PC-3 (cell line): ENCODE measurements at regions not wholly inside any gene's neighbourhood (a gene's known extent, or its start where the extent isn't known, plus 50 kb on each side); places are given as distances from the start of the nearest gene placed in this dataset.

ENCODE experiments used
- ATAC-seq: fragments of 200-7000 bp; cut with Tn5 transposase; 2 replicates; pipeline ENCODE4 v1.9.1; 2020; ENCODE audit warnings: mild to moderate bottlenecking, moderate library complexity
- BruUV-seq: library from RNA; stranded (reverse); fragments of 400-500 nt; replicated peaks from 2 replicates; lab custom pipeline; 2021; lab: Mats Ljungman, UMichigan
- CTCF ChIA-PET: fragments of 300-600 bp; sonication (Branson Sonifier 250); formaldehyde crosslinking; loops from one replicate; lab custom pipeline; 2022; ENCODE audit warnings: antibody characterized with exemption; lab: Charles Lee
- POLR2A ChIA-PET: fragments of 300-600 bp; sonication (Branson Sonifier 250); formaldehyde crosslinking; loops from one replicate; lab custom pipeline; 2022; ENCODE audit warnings: antibody characterized with exemption; ENCODE audit not compliant: unreplicated experiment; lab: Charles Lee
- DNase-seq: peaks from one replicate; pipeline ENCODE4 v3.0.0-alpha.2; 2015
- H2AFZ ChIP-seq: fragments of 300-600 bp; sonication (generic); 2 replicates; pipeline ENCODE4 v1.6.0; 2016; ENCODE audit warnings: antibody characterized with exemption, low read length
- H3F3A ChIP-seq: fragments of 300-600 bp; sonication (generic); one replicate; pipeline ENCODE4 v1.6.0; 2017; ENCODE audit warnings: antibody characterized with exemption, low read length, control low read depth, mild to moderate bottlenecking; ENCODE audit not compliant: unreplicated experiment
- H3K27ac ChIP-seq: fragments of 300-600 bp; sonication (generic); 2 replicates; pipeline ENCODE4 v1.5.1; 2016; ENCODE audit warnings: mild to moderate bottlenecking, low read length
- H3K27me3 ChIP-seq: fragments of 300-600 bp; sonication (generic); 2 replicates; pipeline ENCODE4 v1.6.1; 2016; ENCODE audit warnings: low read length, mixed read lengths
- H3K36me3 ChIP-seq: fragments of 300-600 bp; sonication (generic); 2 replicates; pipeline ENCODE4 v1.6.1; 2016; ENCODE audit warnings: low read depth, mixed run types, low read length, mixed read lengths
- H3K4me1 ChIP-seq: fragments of 300-600 bp; sonication (generic); 2 replicates; pipeline ENCODE4 v1.5.1; 2016; ENCODE audit warnings: low read length; ENCODE audit not compliant: insufficient read depth
- H3K4me2 ChIP-seq: fragments of 300-600 bp; sonication (generic); 2 replicates; pipeline ENCODE4 v1.6.0; 2016; ENCODE audit warnings: low read length
- H3K4me3 ChIP-seq: fragments of 300-600 bp; sonication (generic); 2 replicates; pipeline ENCODE4 v1.5.1; 2016; ENCODE audit warnings: mild to moderate bottlenecking, low read length, mixed read lengths
- H3K79me2 ChIP-seq: fragments of 300-600 bp; sonication (generic); 2 replicates; pipeline ENCODE4 v1.6.1; 2017; ENCODE audit warnings: low read length, mixed read lengths
- H3K9ac ChIP-seq: fragments of 300-600 bp; sonication (generic); 2 replicates; pipeline ENCODE4 v1.6.0; 2016; ENCODE audit warnings: mild to moderate bottlenecking, low read length
- H3K9me2 ChIP-seq: fragments of 300-600 bp; sonication (generic); replicated peaks from 2 replicates; pipeline ENCODE4 v1.6.1; 2016; ENCODE audit warnings: mixed run types, low read length, mixed read lengths
- H3K9me3 ChIP-seq: fragments of 300-600 bp; sonication (generic); 2 replicates; pipeline ENCODE4 v1.6.1; 2016; ENCODE audit warnings: low read length, mixed read lengths
- H4K20me1 ChIP-seq: fragments of 300-600 bp; sonication (generic); 2 replicates; pipeline ENCODE4 v1.6.1; 2016; ENCODE audit warnings: low read length, mixed read lengths
- CTCF ChIP-seq: fragments of 300-600 bp; sonication (generic); conservative IDR thresholded peaks from 2 replicates; pipeline ENCODE4 v1.5.1; 2017; ENCODE audit warnings: antibody characterized with exemption, low read depth, mild to moderate bottlenecking, low read length
- EZH2 ChIP-seq: fragments of 300-600 bp; sonication (generic); IDR thresholded peaks from one replicate; pipeline ENCODE4 v1.6.1; 2017; ENCODE audit warnings: antibody characterized with exemption, mild to moderate bottlenecking, low read length; ENCODE audit not compliant: unreplicated experiment
- EZH2phosphoT487 ChIP-seq: fragments of 300-600 bp; sonication (generic); IDR thresholded peaks from 2 replicates; pipeline ENCODE4 v1.6.1; 2018; ENCODE audit warnings: mild to moderate bottlenecking, antibody characterized with exemption, low read length, borderline replicate concordance
- intact Hi-C: fragments of 100-400 bp; cut with micrococcal nuclease; formaldehyde crosslinking; loops from 2 replicates; pipeline ENCODE4 v1.9.0; 2023

- H3K36me3 ChIP-seq = no peaks in the 10 kb centered on the region
- H4K20me1 ChIP-seq = no peaks in the 10 kb centered on the region
- peaks cover 8% of the 10 kb centered on the region for H3K4me1 ChIP-seq
- ChIA-PET CTCF (no interaction called here), POLR2A (no interaction called here)
- H3K27me3 ChIP-seq = no peaks in the 10 kb centered on the region
- H3K4me3 ChIP-seq = no peak overlapping the region
- no peak overlapping the region for H3K4me2 ChIP-seq
- TF ChIP-seq EZH2phosphoT487 (no peak), EZH2 (no peak), CTCF (no peak)
- no peak overlapping the region for H2AFZ ChIP-seq
- no peak overlapping the region for H3K27ac ChIP-seq
- no peak for ATAC-seq
- BruUV-seq = no TSS peak
- no peaks in the 10 kb centered on the region for H3K9me2 ChIP-seq
- no peaks in the 10 kb centered on the region for H3K9me3 ChIP-seq
- intact Hi-C loops = no loop called here
- no peak for DNase-seq
- H3K79me2 ChIP-seq = no peaks in the 10 kb centered on the region
- H3F3A ChIP-seq = no peaks in the 10 kb centered on the region
- H3K9ac ChIP-seq = no peak overlapping the region
Measured at GRCh38 chr1:25103164-25103795, 129.0 kb downstream of the SYF2 start.

GRCh38 chr1:25100151-25100833 is 132.0 kb downstream of the SYF2 start:
- H3K4me2 ChIP-seq = no peak overlapping the region
- no peaks in the 10 kb centered on the region for H3K9me3 ChIP-seq
- H3K27me3 ChIP-seq = no peaks in the 10 kb centered on the region
- H3K9me2 ChIP-seq = no peaks in the 10 kb centered on the region
- TF ChIP-seq EZH2phosphoT487 (no peak), CTCF (no peak)
- no peaks in the 10 kb centered on the region for H3K36me3 ChIP-seq
- ChIA-PET CTCF (interaction anchor here (0.6 to 1.1 kb wide), 4 partner anchors 100 to 253 kb away, joined by 3 to 5 read pairs (median 4); no protein-coding TSS in a partner anchor), POLR2A (interaction anchor here (0.5 kb wide), 1 partner anchor 344 kb away, joined by 4 read pairs; no protein-coding TSS in a partner anchor)
- ATAC-seq (no peak), DNase-seq (no peak)
- intact Hi-C loops = loop anchor here (2.0 kb wide), 1 partner anchor 63 kb away; no protein-coding TSS in a partner anchor
- H3K27ac ChIP-seq = no peak overlapping the region
- no peaks in the 10 kb centered on the region for H3K79me2 ChIP-seq
- BruUV-seq = no TSS peak
- no peaks in the 10 kb centered on the region for H3F3A ChIP-seq
- no peak overlapping the region for H2AFZ ChIP-seq
- H3K9ac ChIP-seq = no peak overlapping the region
- no peaks in the 10 kb centered on the region for H4K20me1 ChIP-seq
- H3K4me1 ChIP-seq = peaks cover 8% of the 10 kb centered on the region
- no peak overlapping the region for H3K4me3 ChIP-seq
